Smooth muscle cell (in vitro differentiated cells): ENCODE measurements at regions not wholly inside any gene's neighbourhood (a gene's known extent, or its start where the extent isn't known, plus 50 kb on each side); places are given as distances from the start of the nearest gene placed in this dataset.

ENCODE experiments used
- DNase-seq: peaks from one replicate; lab custom pipeline; 2025; ENCODE audit not compliant: unreplicated experiment; lab: John Stamatoyannopoulos, UW
- H2AFZ ChIP-seq: fragments of 200-600 bp; sonication (generic); 2 replicates; pipeline ENCODE4 v1.6.0; 2016; ENCODE audit warnings: antibody characterized with exemption, low read depth, mild to moderate bottlenecking
- H3F3A ChIP-seq: fragments of 200-600 bp; sonication (generic); 2 replicates; pipeline ENCODE4 v1.6.0; 2017; ENCODE audit warnings: antibody characterized with exemption, low read depth
- H3K27ac ChIP-seq: fragments of 200-600 bp; sonication (generic); 2 replicates; pipeline ENCODE4 v1.5.1; 2016; ENCODE audit warnings: low read depth, mild to moderate bottlenecking
- H3K27me3 ChIP-seq: fragments of 200-600 bp; sonication (generic); 2 replicates; pipeline ENCODE4 v1.6.1; 2016; ENCODE audit warnings: low read depth, mild to moderate bottlenecking
- H3K36me3 ChIP-seq: fragments of 200-600 bp; sonication (generic); 2 replicates; pipeline ENCODE4 v1.5.1; 2016; ENCODE audit warnings: low read depth
- H3K4me1 ChIP-seq: fragments of 200-600 bp; sonication (generic); 2 replicates; pipeline ENCODE4 v1.5.1; 2016; ENCODE audit warnings: low read depth
- H3K4me2 ChIP-seq: fragments of 200-600 bp; sonication (generic); 2 replicates; pipeline ENCODE4 v1.6.0; 2016; ENCODE audit warnings: mild to moderate bottlenecking
- H3K4me3 ChIP-seq: fragments of 200-600 bp; sonication (generic); 2 replicates; pipeline ENCODE4 v1.5.1; 2016; ENCODE audit warnings: mild to moderate bottlenecking
- H3K79me2 ChIP-seq: fragments of 200-600 bp; sonication (generic); 2 replicates; pipeline ENCODE4 v1.6.0; 2016; ENCODE audit warnings: low read depth, mild to moderate bottlenecking
- H3K9ac ChIP-seq: fragments of 200-600 bp; sonication (generic); 2 replicates; pipeline ENCODE4 v1.6.0; 2016; ENCODE audit warnings: low read depth
- H3K9me3 ChIP-seq: fragments of 200-600 bp; sonication (generic); replicated peaks from 2 replicates; pipeline ENCODE4 v1.5.1; 2016; ENCODE audit warnings: low read depth
- H4K20me1 ChIP-seq: fragments of 200-600 bp; sonication (generic); 2 replicates; pipeline ENCODE4 v1.6.0; 2016; ENCODE audit warnings: low read depth
- CTCF ChIP-seq: fragments of 200-600 bp; sonication (generic); IDR thresholded peaks from 2 replicates; pipeline ENCODE4 v1.5.1; 2017; ENCODE audit warnings: borderline replicate concordance, mild to moderate bottlenecking, antibody characterized with exemption; ENCODE audit not compliant: insufficient read depth, poor library complexity, severe bottlenecking
- WGBS: methylation state at CpG from one replicate; pipeline ENCODE4 v1.1.7; 2016; ENCODE audit warnings: low lambda C conversion rate; 5-methylcytosine and 5-hydroxymethylcytosine counted together

- Histone ChIP-seq H3K4me2 (no peak overlapping the region), H3K27ac (no peak overlapping the region), H4K20me1 (no peaks in the 10 kb centered on the region), H3K4me1 (peaks cover 16% of the 10 kb centered on the region), H3K4me3 (no peak overlapping the region), H2AFZ (no peak overlapping the region), H3K9ac (no peak overlapping the region), H3K79me2 (no peaks in the 10 kb centered on the region), H3K9me3 (no peaks in the 10 kb centered on the region), H3K36me3 (no peaks in the 10 kb centered on the region), H3F3A (no peaks in the 10 kb centered on the region), H3K27me3 (no peaks in the 10 kb centered on the region)
- no peak for TF ChIP-seq CTCF
- DNase-seq: no peak
- 95% methylated on average over 4 of the region's 4 CpGs for whole genome bisulfite sequencing
Measured at GRCh38 chr4:14868426-14869395, 133.6 kb upstream of the CPEB2 start.

- H3K79me2 ChIP-seq: no peaks in the 10 kb centered on the region
- H3F3A ChIP-seq: no peaks in the 10 kb centered on the region
- no peak overlapping the region for H2AFZ ChIP-seq
- peaks cover 11% of the 10 kb centered on the region for H3K4me1 ChIP-seq
- 35% methylated on average over 6 of the region's 6 CpGs for WGBS
- H3K9ac ChIP-seq: no peak overlapping the region
- no peak for DNase-seq
- TF ChIP-seq CTCF: peak; percentile 31
- H3K27me3 ChIP-seq: no peaks in the 10 kb centered on the region
- no peaks in the 10 kb centered on the region for H3K36me3 ChIP-seq
- no peak overlapping the region for H3K4me2 ChIP-seq
- H3K27ac ChIP-seq: peak overlapping the region; percentile 31
- H4K20me1 ChIP-seq: no peaks in the 10 kb centered on the region
- no peak overlapping the region for H3K4me3 ChIP-seq
- H3K9me3 ChIP-seq: no peaks in the 10 kb centered on the region
Measured at GRCh38 chr4:14871676-14872430, 130.4 kb upstream of the CPEB2 start.

GRCh38 chr4:14874990-14875389 is 127.3 kb upstream of the CPEB2 start:
- Histone ChIP-seq H3K27me3 (no peaks in the 10 kb centered on the region), H3K27ac (no peak overlapping the region), H3F3A (no peaks in the 10 kb centered on the region), H3K36me3 (no peaks in the 10 kb centered on the region), H3K4me3 (no peak overlapping the region), H3K4me2 (no peak overlapping the region), H3K9ac (no peak overlapping the region), H4K20me1 (no peaks in the 10 kb centered on the region), H3K79me2 (no peaks in the 10 kb centered on the region), H3K4me1 (no peaks in the 10 kb centered on the region), H2AFZ (no peak overlapping the region), H3K9me3 (no peaks in the 10 kb centered on the region)
- DNase-seq: no peak
- 82% methylated on average over 1 of the region's 1 CpG for WGBS
- no peak for TF ChIP-seq CTCF
